Peyer's patch (tissue), 4 donors: ENCODE measurements at regions not wholly inside any gene's neighbourhood (a gene's known extent, or its start where the extent isn't known, plus 50 kb on each side); places are given as distances from the start of the nearest gene placed in this dataset.

Experiments
- DNase-seq, 3 donors: peaks; one replicate each; pipeline ENCODE4 v3.0.0-alpha.2; 2017 to 2019
- H3K27ac ChIP-seq, 4 donors: fragments of 200-600 bp; sonication (generic); one replicate each; pipeline ENCODE4 v1.5.1; 2016 to 2019
- H3K27me3 ChIP-seq, 2 donors: fragments of 200-600 bp; sonication (generic); one replicate each; pipeline ENCODE4 v1.5.1; 2019
- H3K36me3 ChIP-seq, 3 donors: fragments of 200-600 bp; sonication (generic); one replicate each; pipeline ENCODE4 v1.5.1; 2016 to 2019
- H3K4me1 ChIP-seq, 4 donors: fragments of 200-600 bp; sonication (generic); one replicate each; pipeline ENCODE4 v1.5.1; 2016 to 2019
- H3K4me3 ChIP-seq, 4 donors: fragments of 200-600 bp; sonication (generic); 1 replicate in 3 of 4; 2 replicates in 1 of 4; pipeline ENCODE4 v1.5.1; 2016 to 2019; ENCODE audit warnings: mild to moderate bottlenecking in 1 of 4
- H3K9me3 ChIP-seq, 4 donors: fragments of 200-600 bp; sonication (generic); one replicate each; pipeline ENCODE4 v1.5.1; 2016 to 2019; ENCODE audit warnings: mild to moderate bottlenecking in 1 of 4
- CTCF ChIP-seq, 6 experiments: fragments of 450-650 bp in 4 of 6; fragments of 200-600 bp in 2 of 6; sonication (generic) in 1 of 6; IDR thresholded peaks; one replicate each; pipeline ENCODE4 v1.5.1; 2017 to 2019; ENCODE audit warnings: antibody characterized with exemption in 6 of 6, mild to moderate bottlenecking in 3 of 6, moderate library complexity in 1 of 6
- POLR2A ChIP-seq, 2 donors: fragments of 450-650 bp; IDR thresholded peaks; one replicate each; pipeline ENCODE4 v1.5.1; 2017; ENCODE audit warnings: antibody characterized with exemption in 2 of 2, mild to moderate bottlenecking in 2 of 2, moderate library complexity in 2 of 2

GRCh38 chr11:134624166-134624920 is 212.3 kb upstream of the B3GAT1 start:
- no peak for DNase-seq
- Histone ChIP-seq H3K27me3 (no peaks in the 10 kb centered on the region), H3K36me3 (no peaks in the 10 kb centered on the region), H3K4me3 (no peak overlapping the region), H3K4me1 (no peaks in the 10 kb centered on the region), H3K9me3 (no peaks in the 10 kb centered on the region), H3K27ac (no peak overlapping the region)
- no peak for TF ChIP-seq POLR2A (IDR thresholded peaks at IDR 0.05)
- TF ChIP-seq CTCF (IDR thresholded peaks at IDR 0.05): no peak

- H3K27me3 ChIP-seq: no peaks in the 10 kb centered on the region
- TF ChIP-seq CTCF (IDR thresholded peaks at IDR 0.05): no peak
- no peak for TF ChIP-seq POLR2A (IDR thresholded peaks at IDR 0.05)
- peak in 1 of 3 donors; percentile 26 for DNase-seq
- no peak overlapping the region for H3K27ac ChIP-seq
- H3K9me3 ChIP-seq: no peaks in the 10 kb centered on the region
- no peaks in the 10 kb centered on the region for H3K4me1 ChIP-seq
- H3K36me3 ChIP-seq: no peaks in the 10 kb centered on the region
- H3K4me3 ChIP-seq: no peak overlapping the region
These were observed 211.7 kb upstream of the B3GAT1 start for GRCh38 chr11:134623711-134624110.

DNA sequence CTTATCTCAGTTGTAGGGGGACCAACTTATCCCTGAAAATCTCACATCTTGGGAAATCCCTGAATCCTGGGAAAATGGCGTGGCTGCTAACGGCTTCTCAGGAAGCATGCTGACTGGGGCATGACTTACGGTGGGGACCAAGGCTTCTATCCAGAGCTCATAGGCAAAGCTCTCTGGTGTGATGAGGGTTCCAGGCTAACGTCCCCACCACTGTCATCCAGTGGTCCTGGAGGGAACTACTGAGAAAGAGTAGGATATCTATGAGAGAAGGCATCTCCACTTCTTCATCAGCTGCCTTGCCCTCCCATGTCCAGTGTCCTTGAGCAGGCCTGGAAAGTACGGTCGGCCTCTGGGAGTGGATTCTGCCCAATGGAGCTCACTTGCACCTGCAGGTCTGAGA is 210.4 kb upstream of the B3GAT1 start:
- Histone ChIP-seq H3K4me3 (no peak overlapping the region), H3K9me3 (no peaks in the 10 kb centered on the region), H3K36me3 (no peaks in the 10 kb centered on the region), H3K27me3 (no peaks in the 10 kb centered on the region), H3K27ac (no peak overlapping the region), H3K4me1 (no peaks in the 10 kb centered on the region)
- DNase-seq: no peak
- TF ChIP-seq CTCF (IDR thresholded peaks at IDR 0.05) (no peak), POLR2A (IDR thresholded peaks at IDR 0.05) (no peak)

- no peak for DNase-seq
- no peak overlapping the region for H3K4me3 ChIP-seq
- no peak overlapping the region for H3K27ac ChIP-seq
- H3K27me3 ChIP-seq: no peaks in the 10 kb centered on the region
- TF ChIP-seq POLR2A (IDR thresholded peaks at IDR 0.05): no peak
- no peak for TF ChIP-seq CTCF (IDR thresholded peaks at IDR 0.05)
- H3K36me3 ChIP-seq: no peaks in the 10 kb centered on the region
- H3K9me3 ChIP-seq: no peaks in the 10 kb centered on the region
- no peaks in the 10 kb centered on the region for H3K4me1 ChIP-seq
These were observed 205.3 kb upstream of the B3GAT1 start for GRCh38 chr11:134617360-134617759.

DNA sequence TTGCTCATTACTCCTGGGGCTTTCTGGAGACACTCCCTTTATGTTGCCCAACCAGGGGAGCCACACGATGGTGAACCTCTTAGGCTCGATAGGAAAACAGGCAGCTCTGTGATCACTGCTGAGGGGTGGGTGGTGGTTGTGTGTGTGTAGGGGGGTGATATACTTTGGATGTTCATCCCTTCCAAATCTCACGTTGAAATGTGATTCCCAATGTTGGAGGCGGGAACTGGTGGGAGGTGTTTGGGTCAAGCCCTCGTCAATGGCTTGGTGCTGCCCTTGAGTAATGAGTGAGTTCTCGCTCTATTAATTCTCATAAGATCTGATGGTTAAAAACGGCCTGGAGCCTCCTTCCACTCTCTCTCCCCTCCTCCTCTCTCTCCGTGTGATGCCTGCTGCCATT is 204.0 kb upstream of the B3GAT1 start:
- H3K27ac ChIP-seq: no peak overlapping the region
- H3K27me3 ChIP-seq: no peaks in the 10 kb centered on the region
- no peak overlapping the region for H3K4me3 ChIP-seq
- no peak for DNase-seq
- no peaks in the 10 kb centered on the region for H3K9me3 ChIP-seq
- no peaks in the 10 kb centered on the region for H3K4me1 ChIP-seq
- no peak for TF ChIP-seq POLR2A (IDR thresholded peaks at IDR 0.05)
- no peak for TF ChIP-seq CTCF (IDR thresholded peaks at IDR 0.05)
- no peaks in the 10 kb centered on the region for H3K36me3 ChIP-seq
